AG04450 (cell line): ENCODE measurements at regions not wholly inside any gene's neighbourhood (a gene's known extent, or its start where the extent isn't known, plus 50 kb on each side); places are given as distances from the start of the nearest gene placed in this dataset.

Source experiments
- CTCF ChIA-PET: fragments of 300-600, 350-600 bp; formaldehyde crosslinking; extraction: SDS; loops from one replicate; lab custom pipeline; 2022; ENCODE audit warnings: antibody characterized with exemption, inconsistent platforms; lab: Charles Lee
- POLR2A ChIA-PET: fragments of 350-600 bp; formaldehyde crosslinking; extraction: SDS; loops from one replicate; lab custom pipeline; 2021; ENCODE audit warnings: antibody characterized with exemption, inconsistent platforms; lab: Yijun Ruan, JAX
- DNase-seq: peaks from one replicate; pipeline ENCODE4 v3.0.0-alpha.2; 2011; ENCODE audit warnings: low read depth, low spot score
- H3K27ac ChIP-seq: one replicate; pipeline ENCODE4 v1.5.1; 2012; ENCODE audit warnings: low read depth, low read length, control low read depth
- H3K27me3 ChIP-seq: one replicate; pipeline ENCODE4 v1.6.0; 2012; ENCODE audit warnings: low read length; ENCODE audit not compliant: control insufficient read depth, insufficient read depth
- H3K4me3 ChIP-seq: 2 replicates; pipeline ENCODE4 v1.5.1; 2011; ENCODE audit warnings: mild to moderate bottlenecking, low read depth, low read length, control low read depth
- H3K9me3 ChIP-seq: 2 replicates; pipeline ENCODE4 v1.5.1; 2012; ENCODE audit warnings: low read length; ENCODE audit not compliant: control insufficient read depth, insufficient read depth
- TF ChIP-seq, protein P1 (sequence below): IDR thresholded peaks from 2 replicates; pipeline ENCODE4 v1.5.1; 2011; ENCODE audit warnings: low read depth, low read length, control low read depth, inconsistent platforms

GRCh38 chr10:117448802-117449201, 73.6 kb upstream of the PDZD8 start:
- DNase-seq = no peak
- no peak overlapping the region for H3K27ac ChIP-seq
- H3K4me3 ChIP-seq = no peak overlapping the region
- H3K9me3 ChIP-seq = no peaks in the 10 kb centered on the region
- CTCF ChIA-PET = interaction anchor here (0.6 to 3.9 kb wide), 2 partner anchors 232 to 240 kb away, joined by 4 to 25 read pairs; no protein-coding TSS in a partner anchor
- POLR2A ChIA-PET = no interaction called here
- H3K27me3 ChIP-seq = no peaks in the 10 kb centered on the region
- TF ChIP-seq, protein P1, sequence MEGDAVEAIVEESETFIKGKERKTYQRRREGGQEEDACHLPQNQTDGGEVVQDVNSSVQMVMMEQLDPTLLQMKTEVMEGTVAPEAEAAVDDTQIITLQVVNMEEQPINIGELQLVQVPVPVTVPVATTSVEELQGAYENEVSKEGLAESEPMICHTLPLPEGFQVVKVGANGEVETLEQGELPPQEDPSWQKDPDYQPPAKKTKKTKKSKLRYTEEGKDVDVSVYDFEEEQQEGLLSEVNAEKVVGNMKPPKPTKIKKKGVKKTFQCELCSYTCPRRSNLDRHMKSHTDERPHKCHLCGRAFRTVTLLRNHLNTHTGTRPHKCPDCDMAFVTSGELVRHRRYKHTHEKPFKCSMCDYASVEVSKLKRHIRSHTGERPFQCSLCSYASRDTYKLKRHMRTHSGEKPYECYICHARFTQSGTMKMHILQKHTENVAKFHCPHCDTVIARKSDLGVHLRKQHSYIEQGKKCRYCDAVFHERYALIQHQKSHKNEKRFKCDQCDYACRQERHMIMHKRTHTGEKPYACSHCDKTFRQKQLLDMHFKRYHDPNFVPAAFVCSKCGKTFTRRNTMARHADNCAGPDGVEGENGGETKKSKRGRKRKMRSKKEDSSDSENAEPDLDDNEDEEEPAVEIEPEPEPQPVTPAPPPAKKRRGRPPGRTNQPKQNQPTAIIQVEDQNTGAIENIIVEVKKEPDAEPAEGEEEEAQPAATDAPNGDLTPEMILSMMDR = no peak

DNA sequence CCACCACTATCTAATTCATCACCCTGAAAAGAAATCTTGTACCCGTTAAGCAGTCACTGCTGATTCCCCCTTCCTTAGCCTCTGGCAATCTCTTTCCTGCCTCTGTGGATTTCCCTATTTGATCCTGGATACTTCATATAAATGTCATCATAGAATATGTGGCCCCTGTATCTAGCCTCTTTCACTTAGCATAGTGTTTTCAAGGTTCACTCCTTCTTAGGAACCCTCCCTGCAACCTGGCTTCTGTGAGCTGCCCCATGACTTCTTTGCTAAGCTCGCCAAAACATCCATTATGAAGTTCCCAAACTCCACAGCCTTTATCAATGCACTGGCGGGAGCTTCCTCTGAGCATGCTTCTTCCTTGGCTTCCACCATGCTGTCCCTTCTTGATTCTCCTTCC, 70.8 kb upstream of the PDZD8 start:
- Histone ChIP-seq H3K27me3 (no peaks in the 10 kb centered on the region), H3K9me3 (no peaks in the 10 kb centered on the region; the same call in 1 of the 2 replicates), H3K27ac (no peak overlapping the region), H3K4me3 (no peak overlapping the region)
- CTCF ChIA-PET = no interaction called here
- TF ChIP-seq, protein P1 = no peak
- POLR2A ChIA-PET = no interaction called here
- no peak for DNase-seq

DNA sequence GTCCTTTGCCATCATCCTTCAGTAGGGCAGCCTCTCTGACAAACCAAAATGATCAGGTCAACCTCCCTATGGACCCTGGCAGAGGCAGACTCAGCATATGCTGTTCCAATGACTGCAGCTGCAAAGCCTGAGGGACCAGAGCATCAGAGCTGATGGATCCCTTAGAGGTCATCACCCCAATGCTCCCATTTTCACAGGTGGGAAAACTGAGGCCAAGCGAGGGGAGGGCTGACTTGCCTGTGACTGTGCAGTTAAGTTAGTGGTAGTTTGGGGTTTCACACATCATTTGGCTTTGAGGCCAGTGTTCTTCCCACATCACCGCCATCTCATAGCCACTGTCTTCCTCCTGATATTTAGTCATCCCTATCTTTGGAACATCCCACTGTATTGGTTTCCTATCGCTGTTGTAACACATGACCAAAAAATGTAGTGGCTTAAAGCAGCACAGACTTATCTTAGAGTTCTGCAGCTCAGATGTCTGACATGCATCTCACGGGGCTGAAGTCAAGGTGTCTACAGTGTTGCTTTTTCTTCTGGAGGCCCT, 69.3 kb upstream of the PDZD8 start:
- TF ChIP-seq, protein P1 = no peak
- Histone ChIP-seq H3K27ac (no peak overlapping the region), H3K4me3 (no peak overlapping the region), H3K27me3 (no peaks in the 10 kb centered on the region), H3K9me3 (no peaks in the 10 kb centered on the region; the same call in 1 of the 2 replicates)
- POLR2A ChIA-PET = no interaction called here
- CTCF ChIA-PET = no interaction called here
- no peak for DNase-seq

- TF ChIP-seq, protein P1 = no peak
- Histone ChIP-seq H3K9me3 (no peaks in the 10 kb centered on the region; the same call in 1 of the 2 replicates), H3K4me3 (no peak overlapping the region), H3K27ac (no peak overlapping the region), H3K27me3 (no peaks in the 10 kb centered on the region)
- ChIA-PET CTCF (interaction anchor here (1.2 kb wide), 1 partner anchor 94 kb away, joined by 5 read pairs; no protein-coding TSS in a partner anchor), POLR2A (no interaction called here)
- DNase-seq = no peak
These were observed 68.4 kb upstream of the PDZD8 start for GRCh38 chr10:117443686-117444041.

GRCh38 chr10:117442944-117443685, 67.9 kb upstream of the PDZD8 start:
- ChIA-PET POLR2A (no interaction called here), CTCF (interaction anchor here (0.6 to 1.9 kb wide), 30 partner anchors 9 to 828 kb away, joined by 3 to 21 read pairs (median 4); no protein-coding TSS in a partner anchor)
- Histone ChIP-seq H3K4me3 (no peak overlapping the region), H3K27ac (no peak overlapping the region), H3K9me3 (no peaks in the 10 kb centered on the region; the same call in 1 of the 2 replicates), H3K27me3 (no peaks in the 10 kb centered on the region)
- no peak for DNase-seq
- TF ChIP-seq, protein P1 = peak; percentile 71
